Caco-2 (cell line): ENCODE measurements at regions not wholly inside any gene's neighbourhood (a gene's known extent, or its start where the extent isn't known, plus 50 kb on each side); places are given as distances from the start of the nearest gene placed in this dataset.

Experiments
- BruUV-seq: library from RNA; stranded (reverse); fragments of 400-500 nt; replicated peaks from 2 replicates; lab custom pipeline; 2021; lab: Mats Ljungman, UMichigan
- CTCF ChIA-PET: fragments of 300-600 bp; sonication (Branson Sonifier 250); formaldehyde crosslinking; loops from one replicate; lab custom pipeline; 2022; ENCODE audit warnings: antibody characterized with exemption; lab: Charles Lee
- POLR2A ChIA-PET: fragments of 300-600 bp; sonication (Branson Sonifier 250); formaldehyde crosslinking; loops from one replicate; lab custom pipeline; 2022; ENCODE audit warnings: antibody characterized with exemption; lab: Charles Lee
- DNase-seq, 2 experiments: peaks; one replicate each; pipeline versions ENCODE4 v3.0.0 to v3.0.0-alpha.2; 2020 to 2022
- H3K27me3 ChIP-seq: replicated peaks from 2 replicates; pipeline ENCODE4 v1.6.0; 2011; ENCODE audit warnings: low read length; ENCODE audit not compliant: control insufficient read depth, insufficient read depth
- H3K36me3 ChIP-seq: 2 replicates; pipeline ENCODE4 v1.5.1; 2011; ENCODE audit warnings: low read length; ENCODE audit not compliant: control insufficient read depth, insufficient read depth
- H3K4me1 ChIP-seq: fragments of 250-450 bp; sonication (Bioruptor Pico); 2 replicates; pipeline ENCODE4 v1.5.1; 2020; ENCODE audit warnings: mild to moderate bottlenecking
- H3K4me3 ChIP-seq: 2 replicates; pipeline ENCODE4 v1.5.1; 2011; ENCODE audit warnings: low read depth, mild to moderate bottlenecking, control low read depth, low read length
- H3K9me3 ChIP-seq: fragments of 250-450 bp; sonication (Bioruptor Pico); 2 replicates; pipeline ENCODE4 v1.5.1; 2020; ENCODE audit warnings: mild to moderate bottlenecking, moderate library complexity
- H3K27ac Mint-ChIP-seq: one replicate; pipeline ENCODE4 v1.8.0; 2022; ENCODE audit warnings: mixed read lengths; ENCODE audit not compliant: unreplicated experiment
- H3K27me3 Mint-ChIP-seq: one replicate; pipeline ENCODE4 v1.8.0; 2022; ENCODE audit warnings: mixed read lengths; ENCODE audit not compliant: insufficient read depth, unreplicated experiment
- H3K36me3 Mint-ChIP-seq: one replicate; pipeline ENCODE4 v1.8.0; 2022; ENCODE audit warnings: mild to moderate bottlenecking, mixed read lengths; ENCODE audit not compliant: insufficient read depth, unreplicated experiment
- H3K4me1 Mint-ChIP-seq: one replicate; pipeline ENCODE4 v1.8.0; 2022; ENCODE audit warnings: low read depth, mixed read lengths; ENCODE audit not compliant: unreplicated experiment
- H3K4me3 Mint-ChIP-seq: one replicate; pipeline ENCODE4 v1.8.0; 2022; ENCODE audit warnings: mild to moderate bottlenecking, moderate library complexity, mixed read lengths; ENCODE audit not compliant: unreplicated experiment
- H3K9me3 Mint-ChIP-seq: one replicate; pipeline ENCODE4 v1.8.0; 2022; ENCODE audit warnings: mixed read lengths; ENCODE audit not compliant: unreplicated experiment
- CTCF ChIP-seq, 2 experiments: fragments of 200-600 bp in 1 of 2; IDR thresholded peaks; 1 replicate in 1 of 2; 2 replicates in 1 of 2; pipeline versions ENCODE4 v1.5.1 to v1.8.0; 2011 to 2022; ENCODE audit warnings: antibody characterized with exemption in 1 of 2, control low read depth in 1 of 2, inconsistent platforms in 1 of 2, low read depth in 1 of 2, low read length in 1 of 2, mild to moderate bottlenecking in 1 of 2, moderate library complexity in 1 of 2; ENCODE audit not compliant: insufficient read depth in 1 of 2, severe bottlenecking in 1 of 2, unreplicated experiment in 1 of 2
- intact Hi-C: fragments of 100-400 bp; cut with micrococcal nuclease; formaldehyde crosslinking; loops from one replicate; pipeline ENCODE4 v1.10.0; 2022; ENCODE audit not compliant: unreplicated experiment

- no peak overlapping the region for H3K4me3 ChIP-seq
- no TSS peak for BruUV-seq
- peaks cover 26% of the 10 kb centered on the region for H3K4me1 ChIP-seq
- Mint-ChIP-seq H3K9me3 (no peaks in the 10 kb centered on the region), H3K36me3 (no peaks in the 10 kb centered on the region), H3K27ac (no peak overlapping the region), H3K27me3 (no peaks in the 10 kb centered on the region), H3K4me3 (no peak overlapping the region), H3K4me1 (peaks cover 17% of the 10 kb centered on the region)
- TF ChIP-seq CTCF (IDR thresholded peaks at IDR 0.05; ENCODE audit: insufficient read depth in 1 of 2, low read depth in 1 of 2, low read length in 1 of 2, severe bottlenecking in 1 of 2, unreplicated experiment in 1 of 2): no peak
- intact Hi-C loops: no loop called here
- POLR2A ChIA-PET: no interaction called here
- H3K9me3 ChIP-seq: no peaks in the 10 kb centered on the region
- H3K36me3 ChIP-seq: no peaks in the 10 kb centered on the region
- no peaks in the 10 kb centered on the region for H3K27me3 ChIP-seq
- no peak for DNase-seq
- CTCF ChIA-PET: no interaction called here
Observed at GRCh38 chr13:79802389-79803085, 321.6 kb downstream of the NDFIP2 start.

GRCh38 chr13:79799059-79799867, 318.3 kb downstream of the NDFIP2 start:
- Mint-ChIP-seq H3K27me3 (no peaks in the 10 kb centered on the region), H3K4me1 (peaks cover 26% of the 10 kb centered on the region), H3K36me3 (no peaks in the 10 kb centered on the region), H3K4me3 (no peak overlapping the region), H3K9me3 (no peaks in the 10 kb centered on the region), H3K27ac (no peak overlapping the region)
- Histone ChIP-seq H3K4me3 (no peak overlapping the region), H3K36me3 (no peaks in the 10 kb centered on the region), H3K27me3 (no peaks in the 10 kb centered on the region), H3K9me3 (no peaks in the 10 kb centered on the region), H3K4me1 (peaks cover 52% of the 10 kb centered on the region)
- no peak for DNase-seq
- ChIA-PET POLR2A (interaction anchor here (0.7 kb wide), 1 partner anchor 334 kb away, joined by 3 read pairs; no protein-coding TSS in a partner anchor), CTCF (no interaction called here)
- intact Hi-C loops: loop anchor here (5.0 kb wide), 2 partner anchors 63 to 108 kb away; no protein-coding TSS in a partner anchor
- TF ChIP-seq CTCF (IDR thresholded peaks at IDR 0.05; ENCODE audit: insufficient read depth in 1 of 2, low read depth in 1 of 2, low read length in 1 of 2, severe bottlenecking in 1 of 2, unreplicated experiment in 1 of 2): no peak
- no TSS peak for BruUV-seq

GRCh38 chr13:79796136-79796535, 315.2 kb downstream of the NDFIP2 start:
- H3K4me1 Mint-ChIP-seq: peaks cover 28% of the 10 kb centered on the region
- no peak overlapping the region for H3K4me3 ChIP-seq
- no peaks in the 10 kb centered on the region for H3K27me3 Mint-ChIP-seq
- H3K4me1 ChIP-seq: peaks cover 45% of the 10 kb centered on the region
- H3K36me3 ChIP-seq: no peaks in the 10 kb centered on the region
- DNase-seq: no peak
- no peaks in the 10 kb centered on the region for H3K36me3 Mint-ChIP-seq
- intact Hi-C loops: loop anchor here (5.0 kb wide), 2 partner anchors 66 to 111 kb away; no protein-coding TSS in a partner anchor
- BruUV-seq: no TSS peak
- ChIA-PET CTCF (no interaction called here), POLR2A (no interaction called here)
- no peaks in the 10 kb centered on the region for H3K9me3 ChIP-seq
- TF ChIP-seq CTCF (IDR thresholded peaks at IDR 0.05; ENCODE audit: insufficient read depth in 1 of 2, low read depth in 1 of 2, low read length in 1 of 2, severe bottlenecking in 1 of 2, unreplicated experiment in 1 of 2): no peak
- H3K4me3 Mint-ChIP-seq: no peak overlapping the region
- H3K27ac Mint-ChIP-seq: no peak overlapping the region
- H3K9me3 Mint-ChIP-seq: peaks cover 14% of the 10 kb centered on the region
- no peaks in the 10 kb centered on the region for H3K27me3 ChIP-seq
